GM19438 (cell line): ENCODE measurements at regions not wholly inside any gene's neighbourhood (a gene's known extent, or its start where the extent isn't known, plus 50 kb on each side); places are given as distances from the start of the nearest gene placed in this dataset.
"Not testable (repeated sequence)": the region's sequence is repeated elsewhere in the genome, so short reads cannot be mapped to it uniquely, and the experiment has no call there.

Source experiments
- ATAC-seq: cut with Tn5 transposase; IDR thresholded peaks from one replicate; pipeline ENCODE4 v1.9.1; 2021; ENCODE audit warnings: low read depth; ENCODE audit not compliant: unreplicated experiment

DNA sequence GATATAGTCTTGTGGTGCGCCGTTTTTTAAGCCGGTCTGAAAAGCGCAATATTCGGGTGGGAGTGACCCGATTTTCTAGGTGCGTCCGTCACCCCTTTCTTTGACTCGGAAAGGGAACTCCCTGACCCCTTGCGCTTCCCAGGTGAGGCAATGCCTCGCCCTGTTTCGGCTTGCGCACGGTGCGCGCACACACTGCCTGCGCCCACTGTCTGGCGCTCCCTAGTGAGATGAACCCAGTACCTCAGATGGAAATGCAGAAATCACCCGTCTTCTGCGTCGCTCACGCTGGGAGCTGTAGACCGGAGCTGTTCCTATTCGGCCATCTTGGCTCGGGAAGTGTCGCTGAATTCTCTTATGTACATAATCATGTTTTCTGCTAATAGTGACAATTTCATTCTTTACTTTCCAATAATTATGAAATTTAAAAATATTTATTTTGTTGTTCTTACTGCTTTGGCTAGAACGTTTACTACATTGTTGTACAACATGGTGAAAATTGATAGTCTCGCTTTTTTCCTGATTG is 61.2 kb upstream of the MINDY3 start:
- not testable (repeated sequence) for ATAC-seq

DNA sequence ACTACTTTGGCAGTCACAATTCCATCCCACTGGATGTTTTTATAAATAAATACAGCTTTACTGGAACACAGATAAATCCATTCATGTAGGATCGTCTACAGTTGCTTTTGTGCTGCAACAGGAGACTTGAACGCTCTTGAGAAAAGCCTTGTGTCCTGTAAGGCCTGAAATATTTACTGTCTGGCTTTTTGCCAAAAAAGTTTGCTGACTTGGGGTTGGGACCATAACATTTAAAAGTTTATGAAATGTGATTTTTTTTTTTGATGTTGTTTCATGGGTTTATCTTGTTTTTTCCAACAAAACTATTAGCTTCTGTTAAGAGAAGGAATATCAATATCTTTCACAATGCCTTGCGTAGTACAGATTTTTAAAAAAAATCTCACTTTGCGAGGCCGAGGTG is 71.1 kb upstream of the MINDY3 start:
- no peak for ATAC-seq

- ATAC-seq: not testable (repeated sequence)
These were observed 79.2 kb upstream of the MINDY3 start for GRCh38 chr10:15939543-15939942.

DNA sequence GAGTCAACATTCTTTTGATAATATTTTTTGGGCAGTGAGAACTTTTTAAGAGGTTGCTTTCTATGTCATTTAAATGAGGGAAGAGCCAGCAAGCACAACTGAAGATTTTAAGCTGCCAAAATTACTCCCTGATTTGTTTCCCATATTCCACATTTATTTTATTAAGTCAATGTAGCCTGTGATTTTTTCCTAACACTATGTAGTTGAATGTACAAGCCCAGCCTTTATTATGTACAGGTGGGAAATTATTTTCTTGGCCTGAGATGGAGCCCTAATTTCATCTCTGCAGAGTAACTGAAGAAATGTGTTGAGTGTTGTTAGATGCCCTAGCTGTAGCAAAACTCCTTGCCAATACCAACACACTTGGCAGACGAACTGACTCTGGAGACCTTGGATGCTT is 83.1 kb upstream of the MINDY3 start:
- no peak for ATAC-seq

DNA sequence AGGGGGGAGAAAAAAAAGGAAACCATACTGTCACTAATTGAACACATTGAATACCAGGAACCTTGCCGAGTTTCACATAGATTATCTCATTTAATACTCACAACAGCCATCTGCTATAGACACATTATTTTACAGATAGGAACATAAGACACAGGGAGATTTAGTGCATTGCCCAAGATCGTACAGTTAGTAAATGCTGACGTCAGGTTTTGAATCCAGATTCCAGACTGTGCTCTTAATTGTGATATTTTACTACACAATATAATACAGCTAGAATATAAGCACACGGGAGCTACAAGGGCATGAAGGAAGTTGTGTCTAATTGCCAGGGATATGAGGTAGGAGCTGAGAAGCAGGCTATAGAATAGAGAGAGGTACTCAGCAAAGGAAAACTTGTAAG is 93.9 kb upstream of the MINDY3 start:
- ATAC-seq: no peak

- ATAC-seq: no peak
These were observed 100.0 kb upstream of the MINDY3 start for GRCh38 chr10:15960277-15960676.

- not testable (repeated sequence) for ATAC-seq
These were observed 112.4 kb upstream of the MINDY3 start for GRCh38 chr10:15972736-15973135.

- no peak for ATAC-seq
These were observed 125.4 kb upstream of the MINDY3 start for GRCh38 chr10:15985690-15986089.

DNA sequence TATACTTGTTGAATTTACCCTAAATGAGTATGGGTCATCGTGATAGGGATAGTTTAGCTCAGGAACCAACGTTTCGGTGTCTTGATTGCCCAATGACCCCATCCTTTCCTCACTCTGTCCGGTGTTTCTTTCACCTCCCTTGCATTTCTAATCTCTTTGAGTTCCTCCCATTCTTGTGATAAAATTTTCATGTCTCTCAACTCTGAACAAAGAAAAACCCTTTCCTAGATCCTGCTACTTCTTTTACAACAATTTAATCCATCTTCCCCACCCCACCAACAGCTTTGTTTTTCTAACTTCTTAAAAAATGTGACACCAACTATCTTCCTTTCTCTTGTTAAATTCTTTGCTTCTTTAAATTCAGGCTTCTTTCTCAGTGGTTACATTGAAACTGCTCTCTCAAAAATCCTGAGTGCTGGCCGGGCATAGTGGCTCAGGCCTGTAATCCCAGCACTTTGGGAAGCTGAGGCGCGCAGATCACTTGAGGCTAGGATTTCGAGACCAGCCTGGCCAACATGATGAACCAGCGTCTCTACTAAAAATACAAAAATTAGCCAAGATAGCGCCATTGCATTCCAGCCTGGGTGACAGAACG is 130.3 kb upstream of the MINDY3 start:
- no peak for ATAC-seq

GRCh38 chr10:15997313-15997712 is 137.0 kb upstream of the MINDY3 start:
- ATAC-seq: no peak

DNA sequence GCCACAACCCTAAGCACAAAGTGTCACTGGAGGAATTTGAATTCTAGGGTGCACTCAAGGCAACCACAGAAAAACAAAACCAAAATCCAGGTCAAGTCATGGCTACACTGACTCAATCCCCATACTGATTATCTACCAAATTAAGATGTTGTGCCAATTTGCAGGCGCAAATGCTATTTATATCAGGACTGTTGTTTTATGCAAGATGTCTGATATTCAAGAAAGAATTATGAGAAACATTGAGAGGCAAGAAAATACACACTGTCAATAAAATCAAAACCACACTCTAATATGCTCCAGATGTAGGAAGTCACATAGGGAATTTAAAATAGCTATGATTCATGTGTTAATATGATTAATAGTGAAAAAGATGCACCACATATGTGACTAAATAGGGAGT is 141.3 kb upstream of the MINDY3 start:
- no peak for ATAC-seq

DNA sequence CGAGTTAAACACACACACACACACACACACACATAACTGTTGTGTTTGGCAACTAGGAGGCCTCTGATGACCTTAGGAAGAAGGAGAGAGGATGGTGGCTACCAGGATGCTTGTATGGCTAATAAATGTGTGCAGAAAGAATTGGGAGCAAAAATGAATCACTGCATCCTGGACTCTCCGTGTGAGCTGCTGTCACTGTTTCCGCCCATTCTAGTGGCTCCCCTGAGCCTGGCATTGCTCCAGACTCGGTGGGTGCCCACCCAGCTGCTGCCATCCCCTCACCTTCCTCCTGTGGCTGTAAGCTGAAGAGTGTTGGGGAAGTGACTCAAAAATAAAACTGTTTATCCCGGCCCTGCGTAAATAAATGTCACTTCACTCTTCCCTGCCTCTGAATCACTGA is 149.5 kb upstream of the MINDY3 start:
- no peak for ATAC-seq

- ATAC-seq: no peak
These were observed 151.2 kb upstream of the MINDY3 start for GRCh38 chr10:16011548-16011947.

- ATAC-seq: no peak
These were observed 154.2 kb upstream of the MINDY3 start for GRCh38 chr10:16014469-16014868.

DNA sequence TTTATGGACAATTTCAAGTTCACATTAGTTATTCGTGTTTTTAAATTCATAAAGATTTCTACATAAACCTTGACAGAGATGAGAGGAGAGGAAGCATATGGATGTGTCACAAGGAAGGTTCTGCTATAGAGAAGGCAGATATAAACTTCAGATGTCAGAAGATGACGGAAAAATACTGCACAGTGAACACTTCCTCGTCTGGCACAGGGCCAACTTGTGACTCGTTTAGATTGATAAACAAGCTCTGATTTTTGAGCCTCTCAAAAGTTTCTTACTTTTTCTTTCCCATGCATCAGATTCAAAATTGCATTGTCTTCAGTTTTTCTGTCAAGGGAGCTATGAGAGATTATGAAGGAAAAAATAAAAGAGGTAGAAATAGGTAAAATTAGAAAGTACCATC is 156.4 kb upstream of the MINDY3 start:
- no peak for ATAC-seq

- ATAC-seq: no peak
These were observed 160.5 kb upstream of the MINDY3 start for GRCh38 chr10:16020836-16021235.

GRCh38 chr10:16026832-16027231 is 166.5 kb upstream of the MINDY3 start:
- not testable (repeated sequence) for ATAC-seq

GRCh38 chr10:16030562-16030961 is 170.3 kb upstream of the MINDY3 start:
- no peak for ATAC-seq

DNA sequence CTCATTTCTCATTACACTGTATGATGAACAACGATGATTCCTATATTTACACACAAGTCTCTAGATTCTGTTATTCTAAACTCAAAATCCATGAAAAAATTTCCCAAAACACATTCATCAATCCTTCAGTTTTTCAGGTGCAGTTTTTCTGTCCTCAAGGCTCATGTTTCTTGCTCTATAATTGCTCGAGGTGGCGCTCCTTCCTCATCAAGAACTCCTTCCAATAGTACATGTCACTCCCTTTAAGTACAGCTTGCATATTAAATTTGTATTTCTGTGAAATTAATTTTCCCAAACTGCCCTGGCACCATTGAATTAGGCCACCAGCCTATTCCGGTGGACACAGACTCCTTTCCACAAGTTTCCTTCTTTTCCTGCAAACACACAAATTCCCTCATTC is 188.7 kb upstream of the MINDY3 start:
- no peak for ATAC-seq

- no peak for ATAC-seq
These were observed 189.5 kb upstream of the MINDY3 start for GRCh38 chr10:16049782-16050181.

DNA sequence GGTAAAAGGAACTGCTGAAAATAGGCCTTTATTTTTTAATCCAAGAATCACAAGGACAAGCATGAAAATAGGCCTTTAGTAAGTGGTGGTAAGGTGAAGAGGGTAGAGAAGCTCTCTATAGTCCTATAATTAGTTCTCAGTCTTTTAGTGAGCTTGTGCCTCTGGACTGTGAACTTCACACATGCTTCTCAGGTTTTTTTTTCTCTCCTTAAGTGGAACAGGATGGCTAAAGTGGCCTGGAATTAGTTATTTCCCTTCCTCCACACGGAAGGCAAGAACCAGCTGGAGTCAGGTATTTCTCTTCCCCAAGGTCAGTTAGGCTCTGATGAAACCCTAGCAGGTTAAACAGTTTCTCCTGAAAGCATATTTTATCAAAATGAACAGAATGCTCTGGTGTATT is 203.0 kb upstream of the MINDY3 start:
- ATAC-seq: no peak

- not testable (repeated sequence) for ATAC-seq
These were observed 223.2 kb upstream of the MINDY3 start for GRCh38 chr10:16083551-16083950.

- ATAC-seq: no peak
These were observed 244.8 kb upstream of the MINDY3 start for GRCh38 chr10:16105082-16105481.
